ENCODE measurements at regions not wholly inside any gene's neighbourhood (a gene's known extent, or its start where the extent isn't known, plus 50 kb on each side); places are given as distances from the start of the nearest gene placed in this dataset.

GRCh38 chr13:23007426-23007825 is 173.4 kb upstream of the SGCG start:
- H3K4me1 ChIP-seq (ENCODE audit: control insufficient read depth in 2 of 2, insufficient read depth in 2 of 2, low read length in 2 of 2): no peaks in the 10 kb centered on the region
- ChIA-PET POLR2A (no interaction called here), CTCF (no interaction called here)
- 53% methylated on average over 4 of the region's 7 CpGs for WGBS (ENCODE audit: insufficient coverage)
- Mint-ChIP-seq H3K9me3 (ENCODE audit: insufficient read depth) (no peaks in the 10 kb centered on the region), H3K4me3 (no peak overlapping the region), H3K27ac (no peak overlapping the region), H3K27me3 (no peaks in the 10 kb centered on the region), H3K4me1 (no peaks in the 10 kb centered on the region)
- ATAC-seq (ENCODE audit: low read depth) (no peak), DNase-seq (no peak)
- H3K9me3 ChIP-seq (ENCODE audit: control extremely low read depth in 1 of 3, control insufficient read depth in 2 of 3, insufficient read depth in 1 of 3, low read length in 2 of 3): no peaks in the 10 kb centered on the region
- H3K27ac ChIP-seq (ENCODE audit: low read length in 2 of 2): no peak overlapping the region
- no peak overlapping the region for H2AFZ ChIP-seq (ENCODE audit: insufficient read depth, low read depth, low read length, poor library complexity, severe bottlenecking)
- intact Hi-C loops (cut with micrococcal nuclease): no loop called here
- H3K4me2 ChIP-seq (replicated peaks; ENCODE audit: low read depth, low read length, poor library complexity, severe bottlenecking): no peak overlapping the region
- H3K4me3 ChIP-seq (ENCODE audit: control extremely low read depth in 1 of 5, extremely low read depth in 1 of 5, insufficient read depth in 1 of 5, low read depth in 2 of 5, low read length in 4 of 5): no peak overlapping the region
- H3K27me3 ChIP-seq (replicated peaks in 1 of 4; ENCODE audit: control extremely low read depth in 1 of 4, control insufficient read depth in 3 of 4, insufficient read depth in 4 of 4, low read length in 3 of 4): no peaks in the 10 kb centered on the region
- H3K36me3 ChIP-seq (replicated peaks in 1 of 2; ENCODE audit: control extremely low read depth in 1 of 2, control insufficient read depth in 1 of 2, extremely low read depth in 1 of 2, insufficient read depth in 2 of 2, low read length in 1 of 2): no peaks in the 10 kb centered on the region
- H3K79me2 ChIP-seq (ENCODE audit: control insufficient read depth, insufficient read depth, low read length): no peaks in the 10 kb centered on the region
- H3K9ac ChIP-seq (ENCODE audit: low read length): no peak overlapping the region
- no peaks in the 10 kb centered on the region for H4K20me1 ChIP-seq (ENCODE audit: control insufficient read depth, insufficient read depth, low read length, poor library complexity, severe bottlenecking)
- TF ChIP-seq EZH2 (IDR thresholded peaks at IDR 0.05; ENCODE audit: borderline replicate concordance, insufficient read depth, low read depth, low read length, poor library complexity, severe bottlenecking) (no peak), CTCF (IDR thresholded peaks at IDR 0.05) (no peak)

GRCh38 chr13:23018143-23018542 is 162.6 kb upstream of the SGCG start:
- H3K4me2 ChIP-seq (replicated peaks; ENCODE audit: low read depth, low read length, poor library complexity, severe bottlenecking): no peak overlapping the region
- H3K4me1 Mint-ChIP-seq: no peaks in the 10 kb centered on the region
- H3K4me1 ChIP-seq (ENCODE audit: control insufficient read depth in 2 of 2, insufficient read depth in 2 of 2, low read length in 2 of 2): no peaks in the 10 kb centered on the region
- no peak overlapping the region for H2AFZ ChIP-seq (ENCODE audit: insufficient read depth, low read depth, low read length, poor library complexity, severe bottlenecking)
- TF ChIP-seq CTCF (IDR thresholded peaks at IDR 0.05) (no peak), EZH2 (IDR thresholded peaks at IDR 0.05; ENCODE audit: borderline replicate concordance, insufficient read depth, low read depth, low read length, poor library complexity, severe bottlenecking) (no peak)
- peaks cover 3% of the 10 kb centered on the region for H3K27me3 Mint-ChIP-seq
- no peak overlapping the region for H3K9ac ChIP-seq (ENCODE audit: low read length)
- ATAC-seq (ENCODE audit: low read depth) (no peak), DNase-seq (no peak)
- WGBS (ENCODE audit: insufficient coverage): 96% methylated on average over 3 of the region's 3 CpGs
- no peak overlapping the region for H3K4me3 ChIP-seq (ENCODE audit: control extremely low read depth in 1 of 5, extremely low read depth in 1 of 5, insufficient read depth in 1 of 5, low read depth in 2 of 5, low read length in 4 of 5)
- POLR2A ChIA-PET: no interaction called here
- CTCF ChIA-PET: no interaction called here
- no peak overlapping the region for H3K4me3 Mint-ChIP-seq
- H3K79me2 ChIP-seq (ENCODE audit: control insufficient read depth, insufficient read depth, low read length): no peaks in the 10 kb centered on the region
- H3K27me3 ChIP-seq (replicated peaks in 1 of 4; ENCODE audit: control extremely low read depth in 1 of 4, control insufficient read depth in 3 of 4, insufficient read depth in 4 of 4, low read length in 3 of 4): no peaks in the 10 kb centered on the region
- H3K9me3 ChIP-seq (ENCODE audit: control extremely low read depth in 1 of 3, control insufficient read depth in 2 of 3, insufficient read depth in 1 of 3, low read length in 2 of 3): no peaks in the 10 kb centered on the region
- no peak overlapping the region for H3K27ac ChIP-seq (ENCODE audit: low read length in 2 of 2)
- H3K27ac Mint-ChIP-seq: no peak overlapping the region
- no peaks in the 10 kb centered on the region for H3K36me3 ChIP-seq (replicated peaks in 1 of 2; ENCODE audit: control extremely low read depth in 1 of 2, control insufficient read depth in 1 of 2, extremely low read depth in 1 of 2, insufficient read depth in 2 of 2, low read length in 1 of 2)
- H3K9me3 Mint-ChIP-seq (ENCODE audit: insufficient read depth): no peaks in the 10 kb centered on the region
- no peaks in the 10 kb centered on the region for H4K20me1 ChIP-seq (ENCODE audit: control insufficient read depth, insufficient read depth, low read length, poor library complexity, severe bottlenecking)
- intact Hi-C loops (cut with micrococcal nuclease): no loop called here

Measured in B cell (primary cell).